ENCODE measurements at regions not wholly inside any gene's neighbourhood (a gene's known extent, or its start where the extent isn't known, plus 50 kb on each side); places are given as distances from the start of the nearest gene placed in this dataset.

DNA sequence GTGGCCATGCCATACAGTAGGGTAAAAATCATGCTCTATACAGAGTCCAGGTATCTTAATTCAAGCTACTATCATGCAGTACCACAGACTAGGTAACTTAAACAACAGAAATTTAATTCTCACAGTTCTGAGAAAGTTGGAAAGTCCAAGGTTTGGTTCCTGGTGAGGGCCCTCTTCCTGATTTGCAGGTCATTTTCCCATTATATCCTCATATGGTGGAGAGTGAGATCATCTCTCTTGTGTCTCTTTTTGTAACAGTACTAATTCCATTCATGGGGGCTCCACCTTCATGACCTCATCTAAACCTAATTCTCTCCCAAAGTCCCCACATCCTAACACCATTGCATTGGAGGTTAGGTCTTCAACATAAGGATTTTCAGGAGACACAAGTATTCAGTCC, 335.0 kb upstream of the ACVR2A start:
- H3K9me3 ChIP-seq: no peaks in the 10 kb centered on the region
- intact Hi-C loops (cut with DNase I; ENCODE audit: low total_unique reads): no loop called here
- H3K4me1 ChIP-seq: no peaks in the 10 kb centered on the region
- DNase-seq: no peak
- H3K27me3 ChIP-seq: no peaks in the 10 kb centered on the region
- H3K4me3 ChIP-seq: no peak overlapping the region
- no peak overlapping the region for H3K27ac ChIP-seq
- H3K36me3 ChIP-seq: no peaks in the 10 kb centered on the region
- TF ChIP-seq, protein P1, sequence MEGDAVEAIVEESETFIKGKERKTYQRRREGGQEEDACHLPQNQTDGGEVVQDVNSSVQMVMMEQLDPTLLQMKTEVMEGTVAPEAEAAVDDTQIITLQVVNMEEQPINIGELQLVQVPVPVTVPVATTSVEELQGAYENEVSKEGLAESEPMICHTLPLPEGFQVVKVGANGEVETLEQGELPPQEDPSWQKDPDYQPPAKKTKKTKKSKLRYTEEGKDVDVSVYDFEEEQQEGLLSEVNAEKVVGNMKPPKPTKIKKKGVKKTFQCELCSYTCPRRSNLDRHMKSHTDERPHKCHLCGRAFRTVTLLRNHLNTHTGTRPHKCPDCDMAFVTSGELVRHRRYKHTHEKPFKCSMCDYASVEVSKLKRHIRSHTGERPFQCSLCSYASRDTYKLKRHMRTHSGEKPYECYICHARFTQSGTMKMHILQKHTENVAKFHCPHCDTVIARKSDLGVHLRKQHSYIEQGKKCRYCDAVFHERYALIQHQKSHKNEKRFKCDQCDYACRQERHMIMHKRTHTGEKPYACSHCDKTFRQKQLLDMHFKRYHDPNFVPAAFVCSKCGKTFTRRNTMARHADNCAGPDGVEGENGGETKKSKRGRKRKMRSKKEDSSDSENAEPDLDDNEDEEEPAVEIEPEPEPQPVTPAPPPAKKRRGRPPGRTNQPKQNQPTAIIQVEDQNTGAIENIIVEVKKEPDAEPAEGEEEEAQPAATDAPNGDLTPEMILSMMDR (IDR thresholded peaks at IDR 0.05): no peak
- TF ChIP-seq POLR2A (IDR thresholded peaks at IDR 0.05): no peak

DNA sequence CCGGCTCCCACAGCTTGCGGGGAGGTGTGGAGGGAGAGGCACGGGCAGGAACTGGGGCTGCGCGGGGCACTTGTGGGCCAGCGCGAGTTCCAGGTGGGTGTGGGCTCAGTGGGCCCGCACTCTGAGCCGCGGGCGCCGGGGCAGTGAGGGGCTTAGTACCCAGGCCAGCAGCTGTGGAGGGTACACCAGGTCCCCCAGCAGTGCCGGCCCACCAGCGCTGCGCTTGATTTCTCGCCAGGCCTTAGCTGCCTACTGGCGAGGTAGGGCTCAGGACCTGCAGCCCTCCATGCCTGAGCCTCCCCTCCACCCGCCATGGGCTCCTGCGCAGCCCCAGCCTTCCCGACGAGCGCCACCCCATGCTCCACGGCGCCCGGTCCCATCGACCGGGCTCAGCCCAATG, 337.9 kb upstream of the ACVR2A start:
- no peak overlapping the region for H3K27ac ChIP-seq
- H3K4me3 ChIP-seq: no peak overlapping the region
- intact Hi-C loops (cut with DNase I; ENCODE audit: low total_unique reads): no loop called here
- no peaks in the 10 kb centered on the region for H3K9me3 ChIP-seq
- no peak for DNase-seq
- H3K27me3 ChIP-seq: no peaks in the 10 kb centered on the region
- H3K36me3 ChIP-seq: no peaks in the 10 kb centered on the region
- no peaks in the 10 kb centered on the region for H3K4me1 ChIP-seq
- no peak for TF ChIP-seq POLR2A (IDR thresholded peaks at IDR 0.05)
- TF ChIP-seq, protein P1 (IDR thresholded peaks at IDR 0.05): no peak

DNA sequence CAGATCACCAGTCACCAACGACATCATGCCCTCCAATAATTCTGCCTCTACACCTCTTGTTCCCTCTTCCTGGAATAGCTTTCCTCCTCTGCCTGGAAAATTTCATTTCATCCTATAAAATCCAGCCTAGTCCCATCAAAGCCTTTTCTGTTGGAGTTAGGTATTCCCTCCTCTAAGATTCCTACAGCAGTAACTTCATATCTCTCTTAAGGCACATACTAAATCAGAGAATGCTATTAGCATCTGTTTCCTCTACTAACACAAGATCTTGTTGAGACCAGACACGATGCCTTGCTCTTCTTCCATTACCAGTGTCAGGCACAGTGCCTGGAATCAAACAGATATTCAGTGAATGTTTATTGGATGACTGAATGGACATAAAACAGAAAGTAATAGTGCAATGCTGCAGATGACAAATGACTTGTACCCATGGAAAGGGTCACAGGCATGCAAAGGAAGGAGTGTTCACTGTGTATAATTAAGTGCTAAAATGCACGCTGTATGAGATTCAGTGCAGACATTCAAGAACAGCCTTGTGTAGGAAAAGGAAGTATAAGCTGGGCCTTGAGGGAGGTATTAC, 342.0 kb upstream of the ACVR2A start:
- no peak for DNase-seq
- Histone ChIP-seq H3K4me3 (no peak overlapping the region), H3K27ac (no peak overlapping the region), H3K9me3 (no peaks in the 10 kb centered on the region), H3K4me1 (no peaks in the 10 kb centered on the region), H3K36me3 (no peaks in the 10 kb centered on the region), H3K27me3 (no peaks in the 10 kb centered on the region)
- TF ChIP-seq, protein P1 (IDR thresholded peaks at IDR 0.05): no peak
- TF ChIP-seq POLR2A (IDR thresholded peaks at IDR 0.05): no peak
- intact Hi-C loops (cut with DNase I; ENCODE audit: low total_unique reads): no loop called here

DNA sequence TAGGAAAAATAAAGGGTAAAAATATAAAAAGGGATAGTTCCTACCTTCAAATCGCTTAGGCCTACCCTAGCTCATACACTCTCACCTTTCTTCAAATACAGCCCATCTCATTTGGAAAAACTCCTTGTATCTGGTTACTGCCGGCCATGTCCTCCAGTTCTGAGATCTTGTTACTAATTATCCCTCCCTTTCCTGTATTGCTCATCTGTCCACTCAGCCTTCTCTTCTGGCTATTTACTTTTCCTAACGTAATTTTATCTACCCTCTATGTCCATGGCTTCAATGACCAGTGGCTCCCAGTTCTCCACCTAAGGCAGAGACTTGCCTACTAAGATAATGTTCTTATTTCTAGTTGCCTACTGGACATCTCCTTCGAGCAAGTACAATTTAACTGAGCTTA, 342.9 kb upstream of the ACVR2A start:
- Histone ChIP-seq H3K36me3 (no peaks in the 10 kb centered on the region), H3K27ac (no peak overlapping the region), H3K4me3 (no peak overlapping the region), H3K9me3 (no peaks in the 10 kb centered on the region), H3K27me3 (no peaks in the 10 kb centered on the region), H3K4me1 (no peaks in the 10 kb centered on the region)
- no peak for TF ChIP-seq POLR2A (IDR thresholded peaks at IDR 0.05)
- TF ChIP-seq, protein P1 (IDR thresholded peaks at IDR 0.05): no peak
- intact Hi-C loops (cut with DNase I; ENCODE audit: low total_unique reads): no loop called here
- no peak for DNase-seq

DNA sequence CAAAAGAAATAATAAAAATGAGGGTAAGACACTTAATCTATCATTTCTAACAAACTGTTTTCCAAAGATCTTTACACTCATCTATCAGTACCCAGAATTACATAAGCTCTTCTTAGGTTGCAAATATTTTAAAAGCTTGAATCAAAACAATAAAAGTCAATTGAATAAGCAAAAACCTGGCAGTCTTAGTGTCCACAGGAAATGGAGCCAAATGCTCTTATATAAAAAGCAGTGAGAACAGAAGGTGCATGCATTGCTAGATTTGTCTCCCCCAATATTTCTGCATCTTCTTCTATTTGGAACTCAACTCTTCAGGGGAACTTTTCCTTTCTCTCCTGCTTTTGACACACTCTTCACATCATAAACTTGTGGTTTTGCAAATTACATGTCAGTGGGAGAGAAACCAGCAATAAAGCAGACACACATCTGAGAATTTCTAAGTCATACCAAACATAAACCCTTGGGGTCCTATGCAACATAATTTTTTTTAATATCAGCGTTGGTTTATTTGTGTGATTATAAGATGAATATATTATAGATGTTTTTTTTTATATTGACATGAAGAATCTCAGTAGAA, 343.9 kb upstream of the ACVR2A start:
- DNase-seq: no peak
- no peaks in the 10 kb centered on the region for H3K4me1 ChIP-seq
- no peak for TF ChIP-seq POLR2A (IDR thresholded peaks at IDR 0.05)
- TF ChIP-seq, protein P1 (IDR thresholded peaks at IDR 0.05): no peak
- H3K36me3 ChIP-seq: no peaks in the 10 kb centered on the region
- intact Hi-C loops (cut with DNase I; ENCODE audit: low total_unique reads): no loop called here
- H3K27ac ChIP-seq: no peak overlapping the region
- H3K9me3 ChIP-seq: no peaks in the 10 kb centered on the region
- no peak overlapping the region for H3K4me3 ChIP-seq
- H3K27me3 ChIP-seq: no peaks in the 10 kb centered on the region

Measured in uterus (tissue), 3 donors.